CD4-positive, alpha-beta T cell (primary cell): ENCODE measurements at regions not wholly inside any gene's neighbourhood (a gene's known extent, or its start where the extent isn't known, plus 50 kb on each side); places are given as distances from the start of the nearest gene placed in this dataset.

Experiments used
- ATAC-seq: fragments of 200-7000 bp; cut with Tn5 transposase; one replicate; pipeline ENCODE4 v1.10.0; 2022; ENCODE audit warnings: mild to moderate bottlenecking; ENCODE audit not compliant: poor library complexity
- CTCF ChIA-PET: fragments of 350-600 bp; sonication (Branson Sonifier 250); formaldehyde crosslinking; loops from one replicate; lab custom pipeline; 2021; ENCODE audit warnings: antibody characterized with exemption, inconsistent platforms; lab: Charles Lee
- POLR2A ChIA-PET: fragments of 350-600 bp; sonication (Branson Sonifier 250); formaldehyde crosslinking; loops from one replicate; lab custom pipeline; 2021; ENCODE audit warnings: antibody characterized with exemption, inconsistent platforms; lab: Charles Lee
- DNase-seq, 14 experiments: peaks; one replicate each; pipeline ENCODE4 v3.0.0-alpha.2; 2013 to 2020; ENCODE audit warnings: mixed read lengths in 2 of 14
- H3K27ac ChIP-seq, 2 donors: one replicate each; pipeline versions ENCODE4 v1.5.1 to v1.7.0; 2013; ENCODE audit warnings: low read length in 2 of 2, low read depth in 1 of 2, mild to moderate bottlenecking in 1 of 2
- H3K27me3 ChIP-seq, 2 experiments: 1 replicate in 1 of 2; 2 replicates in 1 of 2; pipeline versions ENCODE4 v1.6.1 to v1.7.0; 2013; ENCODE audit warnings: low read length in 2 of 2, control low read depth in 1 of 2, mild to moderate bottlenecking in 1 of 2, moderate library complexity in 1 of 2; ENCODE audit not compliant: insufficient read depth in 2 of 2, control insufficient read depth in 1 of 2
- H3K36me3 ChIP-seq: one replicate; pipeline ENCODE4 v1.6.1; 2013; ENCODE audit warnings: low read length, control low read depth; ENCODE audit not compliant: insufficient read depth
- H3K4me1 ChIP-seq: one replicate; pipeline ENCODE4 v1.6.1; 2013; ENCODE audit warnings: low read length, control low read depth; ENCODE audit not compliant: insufficient read depth
- H3K4me3 ChIP-seq: one replicate; pipeline ENCODE4 v1.5.1; 2013; ENCODE audit warnings: mild to moderate bottlenecking, low read length, moderate library complexity
- H3K9me3 ChIP-seq, 2 experiments: 1 replicate in 1 of 2; 2 replicates in 1 of 2; pipeline versions ENCODE4 v1.6.1 to v1.7.0; 2013; ENCODE audit warnings: low read length in 2 of 2, mild to moderate bottlenecking in 2 of 2, control low read depth in 1 of 2, moderate library complexity in 1 of 2; ENCODE audit not compliant: control insufficient read depth in 1 of 2, insufficient read depth in 1 of 2
- H3K27ac Mint-ChIP-seq: one replicate; pipeline ENCODE4 v1.8.0; 2020; ENCODE audit warnings: mixed read lengths
- H3K27me3 Mint-ChIP-seq: one replicate; pipeline ENCODE4 v1.8.0; 2021; ENCODE audit warnings: mixed read lengths
- H3K36me3 Mint-ChIP-seq: one replicate; pipeline ENCODE4 v1.8.0; 2021; ENCODE audit warnings: low read depth, mixed read lengths
- H3K4me1 Mint-ChIP-seq: one replicate; pipeline ENCODE4 v1.8.0; 2021; ENCODE audit warnings: low read depth, mixed read lengths
- H3K4me3 Mint-ChIP-seq: one replicate; pipeline ENCODE4 v1.8.0; 2020; ENCODE audit warnings: mild to moderate bottlenecking, mixed read lengths
- H3K9me3 Mint-ChIP-seq: one replicate; pipeline ENCODE4 v1.8.0; 2020; ENCODE audit warnings: mixed read lengths
- intact Hi-C, 2 experiments: fragments of 100-400 bp; cut with DNase I in 1 of 2; cut with micrococcal nuclease in 1 of 2; formaldehyde crosslinking; loops; one replicate each; pipeline versions ENCODE4 v1.15.1 to v1.9.0; 2023 to 2025; cut with DNase I, micrococcal nuclease
- TF ChIP-seq, protein P1 (sequence below): fragments of 200-600 bp; IDR thresholded peaks from one replicate; pipeline ENCODE4 v1.8.0; 2022; ENCODE audit warnings: antibody characterized with exemption, mild to moderate bottlenecking

DNA sequence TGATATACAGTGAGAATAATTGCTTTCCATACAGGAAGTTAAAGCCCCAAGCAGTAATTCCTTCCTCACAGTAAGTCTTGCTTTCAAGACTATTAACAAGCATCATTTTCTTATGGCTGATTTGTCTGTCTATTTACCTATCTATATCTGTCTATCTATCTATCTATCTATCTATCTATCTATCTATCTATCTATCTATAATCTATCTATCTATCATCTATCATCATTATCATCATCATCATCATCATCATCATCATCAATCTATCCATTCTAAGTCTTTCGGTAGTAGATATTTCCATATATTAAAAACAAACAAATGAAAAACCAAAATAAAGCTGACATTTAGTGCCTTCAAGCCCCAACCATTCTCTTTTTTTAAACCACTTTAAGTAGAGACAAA is 224.4 kb upstream of the RXFP2 start:
- DNase-seq (no peak), ATAC-seq (no peak)
- Histone ChIP-seq H3K9me3 (no peaks in the 10 kb centered on the region), H3K27ac (no peak overlapping the region), H3K4me3 (no peak overlapping the region), H3K4me1 (no peaks in the 10 kb centered on the region), H3K27me3 (no peaks in the 10 kb centered on the region), H3K36me3 (no peaks in the 10 kb centered on the region)
- Mint-ChIP-seq H3K4me3 (no peak overlapping the region), H3K36me3 (no peaks in the 10 kb centered on the region), H3K9me3 (no peaks in the 10 kb centered on the region), H3K4me1 (no peaks in the 10 kb centered on the region), H3K27ac (no peak overlapping the region), H3K27me3 (peaks cover 11% of the 10 kb centered on the region)
- TF ChIP-seq, protein P1, sequence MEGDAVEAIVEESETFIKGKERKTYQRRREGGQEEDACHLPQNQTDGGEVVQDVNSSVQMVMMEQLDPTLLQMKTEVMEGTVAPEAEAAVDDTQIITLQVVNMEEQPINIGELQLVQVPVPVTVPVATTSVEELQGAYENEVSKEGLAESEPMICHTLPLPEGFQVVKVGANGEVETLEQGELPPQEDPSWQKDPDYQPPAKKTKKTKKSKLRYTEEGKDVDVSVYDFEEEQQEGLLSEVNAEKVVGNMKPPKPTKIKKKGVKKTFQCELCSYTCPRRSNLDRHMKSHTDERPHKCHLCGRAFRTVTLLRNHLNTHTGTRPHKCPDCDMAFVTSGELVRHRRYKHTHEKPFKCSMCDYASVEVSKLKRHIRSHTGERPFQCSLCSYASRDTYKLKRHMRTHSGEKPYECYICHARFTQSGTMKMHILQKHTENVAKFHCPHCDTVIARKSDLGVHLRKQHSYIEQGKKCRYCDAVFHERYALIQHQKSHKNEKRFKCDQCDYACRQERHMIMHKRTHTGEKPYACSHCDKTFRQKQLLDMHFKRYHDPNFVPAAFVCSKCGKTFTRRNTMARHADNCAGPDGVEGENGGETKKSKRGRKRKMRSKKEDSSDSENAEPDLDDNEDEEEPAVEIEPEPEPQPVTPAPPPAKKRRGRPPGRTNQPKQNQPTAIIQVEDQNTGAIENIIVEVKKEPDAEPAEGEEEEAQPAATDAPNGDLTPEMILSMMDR, result no peak
- intact Hi-C loops, result no loop called here
- ChIA-PET POLR2A (no interaction called here), CTCF (no interaction called here)

DNA sequence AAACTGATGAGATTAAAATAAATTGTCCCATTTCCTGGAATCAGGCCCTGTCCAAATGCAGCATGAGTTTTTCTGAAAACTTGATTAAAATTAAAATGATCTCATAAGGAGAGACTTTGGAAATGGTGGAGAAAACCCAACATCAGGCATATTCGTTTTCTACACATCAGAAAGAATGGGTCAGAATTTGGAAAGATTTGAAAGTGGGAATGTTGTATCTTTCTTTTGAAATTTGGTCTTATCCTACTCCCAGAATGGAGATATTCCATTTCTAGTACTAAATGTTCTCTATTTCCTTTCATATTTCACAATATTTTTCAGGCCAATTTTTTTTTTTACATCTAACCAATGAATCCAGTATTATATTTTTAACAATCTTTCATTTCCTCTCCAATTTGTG is 223.9 kb upstream of the RXFP2 start:
- ChIA-PET CTCF (no interaction called here), POLR2A (no interaction called here)
- no peaks in the 10 kb centered on the region for H3K4me1 ChIP-seq
- H3K36me3 ChIP-seq, result no peaks in the 10 kb centered on the region
- H3K36me3 Mint-ChIP-seq, result no peaks in the 10 kb centered on the region
- H3K9me3 Mint-ChIP-seq, result no peaks in the 10 kb centered on the region
- TF ChIP-seq, protein P1, result no peak
- H3K4me1 Mint-ChIP-seq, result no peaks in the 10 kb centered on the region
- no peaks in the 10 kb centered on the region for H3K9me3 ChIP-seq
- H3K27ac ChIP-seq, result no peak overlapping the region
- H3K4me3 ChIP-seq, result no peak overlapping the region
- no peak overlapping the region for H3K4me3 Mint-ChIP-seq
- H3K27me3 ChIP-seq, result no peaks in the 10 kb centered on the region
- no peak overlapping the region for H3K27ac Mint-ChIP-seq
- peaks cover 6% of the 10 kb centered on the region for H3K27me3 Mint-ChIP-seq
- intact Hi-C loops, result no loop called here
- ATAC-seq (no peak), DNase-seq (no peak)

DNA sequence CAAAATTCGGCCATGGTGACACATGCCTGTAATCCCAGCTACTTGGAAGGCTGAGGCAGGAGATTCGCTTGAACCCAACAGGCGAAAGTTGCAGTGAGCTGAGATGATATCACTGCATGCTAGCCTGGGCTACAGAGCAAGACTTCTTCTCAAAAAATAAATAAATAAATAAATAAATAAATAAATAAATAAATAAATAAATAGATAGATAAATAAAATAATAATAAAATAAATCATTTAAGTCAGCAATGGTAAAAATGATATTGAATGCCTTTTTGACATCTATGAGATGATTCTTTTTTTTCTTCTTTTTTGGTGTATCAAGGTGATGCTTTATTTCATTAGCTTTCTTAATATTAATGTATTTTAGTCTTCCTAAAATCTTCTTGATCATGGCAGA is 221.7 kb upstream of the RXFP2 start:
- H3K4me1 Mint-ChIP-seq, result no peaks in the 10 kb centered on the region
- H3K27ac ChIP-seq, result no peak overlapping the region
- no peaks in the 10 kb centered on the region for H3K9me3 ChIP-seq
- TF ChIP-seq, protein P1, result no peak
- no peak overlapping the region for H3K4me3 Mint-ChIP-seq
- no peak for DNase-seq
- ATAC-seq, result no peak
- no peaks in the 10 kb centered on the region for H3K36me3 Mint-ChIP-seq
- no peaks in the 10 kb centered on the region for H3K9me3 Mint-ChIP-seq
- intact Hi-C loops, result no loop called here
- POLR2A ChIA-PET, result no interaction called here
- no peak overlapping the region for H3K27ac Mint-ChIP-seq
- CTCF ChIA-PET, result no interaction called here
- no peaks in the 10 kb centered on the region for H3K27me3 Mint-ChIP-seq
- no peak overlapping the region for H3K4me3 ChIP-seq
- no peaks in the 10 kb centered on the region for H3K27me3 ChIP-seq
- H3K4me1 ChIP-seq, result no peaks in the 10 kb centered on the region
- H3K36me3 ChIP-seq, result no peaks in the 10 kb centered on the region
